ENCODE measurements at regions not wholly inside any gene's neighbourhood (a gene's known extent, or its start where the extent isn't known, plus 50 kb on each side); places are given as distances from the start of the nearest gene placed in this dataset.

- DNase-seq (ENCODE audit: low read depth), result no peak
Observed at GRCh38 chr4:115844180-115844579, 730.8 kb upstream of the NDST4 start.

GRCh38 chr4:115841871-115842270, 728.5 kb upstream of the NDST4 start:
- no peak for DNase-seq (ENCODE audit: low read depth)
- no peak for TF ChIP-seq CTCF (conservative IDR thresholded peaks at IDR 0.05; ENCODE audit: low read depth, low read length)
- no peak overlapping the region for H3K4me3 ChIP-seq (ENCODE audit: low read depth, low read length)

More at GRCh38 chr4:115844180-115844579, 730.8 kb upstream of the NDST4 start:
- no peak overlapping the region for H3K4me3 ChIP-seq (ENCODE audit: low read depth, low read length)
- TF ChIP-seq CTCF (conservative IDR thresholded peaks at IDR 0.05; ENCODE audit: low read depth, low read length), result no peak

DNA sequence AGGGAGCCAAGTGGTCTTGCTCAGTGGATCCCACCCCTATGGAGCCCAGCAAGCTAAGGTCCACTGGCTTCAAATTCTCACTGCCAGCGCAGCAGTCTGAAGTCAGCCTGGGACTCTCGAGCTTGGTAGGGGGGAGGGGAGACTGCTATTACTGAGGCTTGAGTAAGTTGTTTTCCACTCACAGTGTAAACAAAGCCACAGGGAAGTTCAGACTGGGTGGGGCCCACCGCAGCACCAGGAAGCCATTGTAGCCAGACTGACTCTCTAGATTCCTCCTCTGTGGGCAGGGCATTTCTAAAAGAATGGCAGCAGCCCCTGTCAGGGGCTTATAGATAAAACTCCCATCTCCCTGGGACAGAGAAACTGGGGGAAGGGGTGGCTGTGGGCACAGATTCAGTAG, 721.0 kb upstream of the NDST4 start:
- no peak for DNase-seq (ENCODE audit: low read depth)
- TF ChIP-seq CTCF (conservative IDR thresholded peaks at IDR 0.05; ENCODE audit: low read depth, low read length), result no peak
- no peak overlapping the region for H3K4me3 ChIP-seq (ENCODE audit: low read depth, low read length)

- no peak for TF ChIP-seq CTCF (conservative IDR thresholded peaks at IDR 0.05; ENCODE audit: low read depth, low read length)
- no peak overlapping the region for H3K4me3 ChIP-seq (ENCODE audit: low read depth, low read length)
- no peak for DNase-seq (ENCODE audit: low read depth)
Observed at GRCh38 chr4:115824630-115825029, 711.2 kb upstream of the NDST4 start.

DNA sequence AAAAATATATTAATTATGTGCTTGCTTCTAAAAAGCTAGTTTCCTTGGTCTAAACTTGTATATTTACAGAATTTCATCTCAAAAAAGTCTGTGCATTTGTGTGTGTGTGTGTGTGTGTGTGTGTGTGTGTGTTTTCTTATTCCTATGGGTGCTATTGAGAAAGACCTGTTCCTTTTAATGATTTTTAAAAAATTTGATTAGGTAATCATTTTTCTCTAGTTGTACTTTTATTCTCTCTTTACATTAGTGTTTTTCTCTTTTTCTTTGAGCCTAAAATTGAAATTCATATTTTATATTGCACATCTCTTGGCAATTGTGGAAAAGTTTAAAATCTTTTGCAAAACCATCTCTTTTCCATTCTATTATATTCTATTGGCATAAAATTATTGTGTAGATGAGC, 690.4 kb upstream of the NDST4 start:
- DNase-seq (ENCODE audit: low read depth), result no peak
- H3K4me3 ChIP-seq (ENCODE audit: low read depth, low read length), result no peak overlapping the region
- TF ChIP-seq CTCF (conservative IDR thresholded peaks at IDR 0.05; ENCODE audit: low read depth, low read length), result no peak

- no peak for DNase-seq (ENCODE audit: low read depth)
- no peak for TF ChIP-seq CTCF (conservative IDR thresholded peaks at IDR 0.05; ENCODE audit: low read depth, low read length)
- H3K4me3 ChIP-seq (ENCODE audit: low read depth, low read length), result no peak overlapping the region
Observed at GRCh38 chr4:115790812-115791211, 677.4 kb upstream of the NDST4 start.

- DNase-seq (ENCODE audit: low read depth), result no peak
- TF ChIP-seq CTCF (conservative IDR thresholded peaks at IDR 0.05; ENCODE audit: low read depth, low read length), result no peak
- H3K4me3 ChIP-seq (ENCODE audit: low read depth, low read length), result no peak overlapping the region
Observed at GRCh38 chr4:115781528-115782146, 668.2 kb upstream of the NDST4 start.
